HL-60 (cell line): ENCODE measurements at regions not wholly inside any gene's neighbourhood (a gene's known extent, or its start where the extent isn't known, plus 50 kb on each side); places are given as distances from the start of the nearest gene placed in this dataset.

Experiments used
- GABPA ChIP-seq: IDR thresholded peaks from 2 replicates; pipeline ENCODE4 v1.6.1; 2012; ENCODE audit warnings: low read depth
- POLR2AphosphoS5 ChIP-seq: IDR thresholded peaks from 2 replicates; pipeline ENCODE4 v1.6.1; 2012; ENCODE audit warnings: low read depth
- SPI1 ChIP-seq: IDR thresholded peaks from 2 replicates; pipeline ENCODE4 v1.6.1; 2012; ENCODE audit warnings: low read depth, mild to moderate bottlenecking, borderline replicate concordance
- TF ChIP-seq, protein P1 (sequence below): IDR thresholded peaks from one replicate; pipeline ENCODE4 v1.5.1; 2011; ENCODE audit warnings: low read length, control low read depth, inconsistent platforms; ENCODE audit not compliant: insufficient read depth
- TF ChIP-seq, protein P2 (sequence below): IDR thresholded peaks from 2 replicates; pipeline ENCODE4 v1.6.1; 2012; ENCODE audit warnings: low read depth; ENCODE audit not compliant: insufficient replicate concordance

DNA sequence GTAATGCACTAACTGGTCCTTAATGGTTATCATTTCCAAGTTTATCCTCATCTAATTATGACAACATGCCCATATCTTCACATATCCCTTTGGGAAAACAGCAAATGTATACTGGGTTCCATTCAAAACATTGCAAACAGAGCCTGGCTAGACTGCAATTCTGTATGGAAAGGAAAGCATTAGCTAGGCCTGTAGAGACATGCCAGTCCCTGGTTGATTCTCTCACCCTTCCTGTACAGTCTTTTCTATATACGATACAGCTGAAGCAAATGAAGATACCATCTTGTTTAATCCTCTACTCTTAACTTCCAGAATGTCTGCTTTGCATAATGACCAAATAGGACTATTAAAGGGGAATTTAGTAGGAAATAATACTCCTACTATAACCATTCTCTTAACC is 294.4 kb upstream of the MC4R start:
- TF ChIP-seq, protein P1, sequence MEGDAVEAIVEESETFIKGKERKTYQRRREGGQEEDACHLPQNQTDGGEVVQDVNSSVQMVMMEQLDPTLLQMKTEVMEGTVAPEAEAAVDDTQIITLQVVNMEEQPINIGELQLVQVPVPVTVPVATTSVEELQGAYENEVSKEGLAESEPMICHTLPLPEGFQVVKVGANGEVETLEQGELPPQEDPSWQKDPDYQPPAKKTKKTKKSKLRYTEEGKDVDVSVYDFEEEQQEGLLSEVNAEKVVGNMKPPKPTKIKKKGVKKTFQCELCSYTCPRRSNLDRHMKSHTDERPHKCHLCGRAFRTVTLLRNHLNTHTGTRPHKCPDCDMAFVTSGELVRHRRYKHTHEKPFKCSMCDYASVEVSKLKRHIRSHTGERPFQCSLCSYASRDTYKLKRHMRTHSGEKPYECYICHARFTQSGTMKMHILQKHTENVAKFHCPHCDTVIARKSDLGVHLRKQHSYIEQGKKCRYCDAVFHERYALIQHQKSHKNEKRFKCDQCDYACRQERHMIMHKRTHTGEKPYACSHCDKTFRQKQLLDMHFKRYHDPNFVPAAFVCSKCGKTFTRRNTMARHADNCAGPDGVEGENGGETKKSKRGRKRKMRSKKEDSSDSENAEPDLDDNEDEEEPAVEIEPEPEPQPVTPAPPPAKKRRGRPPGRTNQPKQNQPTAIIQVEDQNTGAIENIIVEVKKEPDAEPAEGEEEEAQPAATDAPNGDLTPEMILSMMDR, result no peak
- TF ChIP-seq POLR2AphosphoS5 (no peak), GABPA (no peak), SPI1 (no peak)
- TF ChIP-seq, protein P2, sequence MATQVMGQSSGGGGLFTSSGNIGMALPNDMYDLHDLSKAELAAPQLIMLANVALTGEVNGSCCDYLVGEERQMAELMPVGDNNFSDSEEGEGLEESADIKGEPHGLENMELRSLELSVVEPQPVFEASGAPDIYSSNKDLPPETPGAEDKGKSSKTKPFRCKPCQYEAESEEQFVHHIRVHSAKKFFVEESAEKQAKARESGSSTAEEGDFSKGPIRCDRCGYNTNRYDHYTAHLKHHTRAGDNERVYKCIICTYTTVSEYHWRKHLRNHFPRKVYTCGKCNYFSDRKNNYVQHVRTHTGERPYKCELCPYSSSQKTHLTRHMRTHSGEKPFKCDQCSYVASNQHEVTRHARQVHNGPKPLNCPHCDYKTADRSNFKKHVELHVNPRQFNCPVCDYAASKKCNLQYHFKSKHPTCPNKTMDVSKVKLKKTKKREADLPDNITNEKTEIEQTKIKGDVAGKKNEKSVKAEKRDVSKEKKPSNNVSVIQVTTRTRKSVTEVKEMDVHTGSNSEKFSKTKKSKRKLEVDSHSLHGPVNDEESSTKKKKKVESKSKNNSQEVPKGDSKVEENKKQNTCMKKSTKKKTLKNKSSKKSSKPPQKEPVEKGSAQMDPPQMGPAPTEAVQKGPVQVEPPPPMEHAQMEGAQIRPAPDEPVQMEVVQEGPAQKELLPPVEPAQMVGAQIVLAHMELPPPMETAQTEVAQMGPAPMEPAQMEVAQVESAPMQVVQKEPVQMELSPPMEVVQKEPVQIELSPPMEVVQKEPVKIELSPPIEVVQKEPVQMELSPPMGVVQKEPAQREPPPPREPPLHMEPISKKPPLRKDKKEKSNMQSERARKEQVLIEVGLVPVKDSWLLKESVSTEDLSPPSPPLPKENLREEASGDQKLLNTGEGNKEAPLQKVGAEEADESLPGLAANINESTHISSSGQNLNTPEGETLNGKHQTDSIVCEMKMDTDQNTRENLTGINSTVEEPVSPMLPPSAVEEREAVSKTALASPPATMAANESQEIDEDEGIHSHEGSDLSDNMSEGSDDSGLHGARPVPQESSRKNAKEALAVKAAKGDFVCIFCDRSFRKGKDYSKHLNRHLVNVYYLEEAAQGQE, result no peak
